ENCODE measurements at regions not wholly inside any gene's neighbourhood (a gene's known extent, or its start where the extent isn't known, plus 50 kb on each side); places are given as distances from the start of the nearest gene placed in this dataset.

- peaks cover 2% of the 10 kb centered on the region for H3K36me3 Mint-ChIP-seq (ENCODE audit: low read depth)
- TF ChIP-seq CTCF (IDR thresholded peaks at IDR 0.05), result no peak
- no peak overlapping the region for H3K27ac Mint-ChIP-seq (ENCODE audit: unreplicated experiment)
- no peaks in the 10 kb centered on the region for H3K27me3 Mint-ChIP-seq (ENCODE audit: low read depth)
- no peak for DNase-seq (ENCODE audit: low spot score)
- no peak overlapping the region for H3K4me3 Mint-ChIP-seq (ENCODE audit: unreplicated experiment)
- peaks cover 13% of the 10 kb centered on the region for H3K9me3 Mint-ChIP-seq (ENCODE audit: low read depth)
- H3K4me1 Mint-ChIP-seq (ENCODE audit: low read depth), result peaks cover 31% of the 10 kb centered on the region
These were observed 64.5 kb downstream of the PSMG1 start for GRCh38 chr21:39118604-39119215.

GRCh38 chr21:39118061-39118460 lies 65.2 kb downstream of the PSMG1 start:
- Mint-ChIP-seq H3K27ac (ENCODE audit: unreplicated experiment) (no peak overlapping the region), H3K9me3 (ENCODE audit: low read depth) (peaks cover 6% of the 10 kb centered on the region), H3K36me3 (ENCODE audit: low read depth) (peaks cover 2% of the 10 kb centered on the region), H3K4me3 (ENCODE audit: unreplicated experiment) (no peak overlapping the region), H3K27me3 (ENCODE audit: low read depth) (no peaks in the 10 kb centered on the region), H3K4me1 (ENCODE audit: low read depth) (peaks cover 38% of the 10 kb centered on the region)
- TF ChIP-seq CTCF (IDR thresholded peaks at IDR 0.05), result no peak
- DNase-seq (ENCODE audit: low spot score), result no peak

GRCh38 chr21:39117440-39117970 lies 65.7 kb downstream of the PSMG1 start:
- TF ChIP-seq CTCF (IDR thresholded peaks at IDR 0.05), result no peak
- Mint-ChIP-seq H3K27me3 (ENCODE audit: low read depth) (no peaks in the 10 kb centered on the region), H3K4me3 (ENCODE audit: unreplicated experiment) (no peak overlapping the region), H3K36me3 (ENCODE audit: low read depth) (peaks cover 2% of the 10 kb centered on the region), H3K4me1 (ENCODE audit: low read depth) (peaks cover 44% of the 10 kb centered on the region), H3K9me3 (ENCODE audit: low read depth) (peaks cover 5% of the 10 kb centered on the region), H3K27ac (ENCODE audit: unreplicated experiment) (no peak overlapping the region)
- DNase-seq (ENCODE audit: low spot score), result no peak

- DNase-seq (ENCODE audit: low spot score), result no peak
- peaks cover 50% of the 10 kb centered on the region for H3K4me1 Mint-ChIP-seq (ENCODE audit: low read depth)
These were observed 66.4 kb downstream of the PSMG1 start for GRCh38 chr21:39116761-39117439.

More at GRCh38 chr21:39116761-39117439, 66.4 kb downstream of the PSMG1 start:
- Mint-ChIP-seq H3K9me3 (ENCODE audit: low read depth) (no peaks in the 10 kb centered on the region), H3K27me3 (ENCODE audit: low read depth) (no peaks in the 10 kb centered on the region), H3K36me3 (ENCODE audit: low read depth) (no peaks in the 10 kb centered on the region), H3K4me3 (ENCODE audit: unreplicated experiment) (no peak overlapping the region), H3K27ac (ENCODE audit: unreplicated experiment) (no peak overlapping the region)
- no peak for TF ChIP-seq CTCF (IDR thresholded peaks at IDR 0.05)
